ENCODE measurements at regions not wholly inside any gene's neighbourhood (a gene's known extent, or its start where the extent isn't known, plus 50 kb on each side); places are given as distances from the start of the nearest gene placed in this dataset.

- TF ChIP-seq CTCF (IDR thresholded peaks at IDR 0.05) (no peak), POLR2A (IDR thresholded peaks at IDR 0.05) (no peak)
Observed at GRCh38 chr6:6875818-6876470, 231.8 kb upstream of the RREB1 start.

Measured in uterus (tissue), 2 donors.